GM23338 (cell line): ENCODE measurements at regions not wholly inside any gene's neighbourhood (a gene's known extent, or its start where the extent isn't known, plus 50 kb on each side); places are given as distances from the start of the nearest gene placed in this dataset.
A peak's percentile ranks its signal among the peaks of the same experiment; 100 is the strongest.

Experiments
- ATAC-seq: fragments of 200-7000 bp; cut with Tn5 transposase; 3 replicates; pipeline ENCODE4 v1.9.1; 2020
- DNase-seq: peaks from one replicate; pipeline ENCODE4 v3.0.0-alpha.2; 2015; ENCODE audit warnings: low spot score
- H2AFZ ChIP-seq: fragments of 200-600 bp; sonication (generic); 2 replicates; pipeline ENCODE4 v1.8.0; 2016; ENCODE audit warnings: antibody characterized with exemption, mild to moderate bottlenecking, moderate library complexity
- H3F3A ChIP-seq: fragments of 200-600 bp; sonication (generic); replicated peaks from 2 replicates; pipeline ENCODE4 v1.8.0; 2017; ENCODE audit warnings: antibody characterized with exemption, mixed run types, low read depth
- H3K27ac ChIP-seq: fragments of 200-600 bp; sonication (generic); 2 replicates; pipeline ENCODE4 v1.6.1; 2016; ENCODE audit warnings: low read depth
- H3K27me3 ChIP-seq: fragments of 200-600 bp; sonication (generic); 2 replicates; pipeline ENCODE4 v1.8.0; 2016; ENCODE audit warnings: mild to moderate bottlenecking, mixed run types, moderate library complexity; ENCODE audit not compliant: insufficient read depth
- H3K36me3 ChIP-seq: fragments of 200-600 bp; sonication (generic); 2 replicates; pipeline ENCODE4 v1.8.0; 2016; ENCODE audit warnings: mild to moderate bottlenecking; ENCODE audit not compliant: insufficient read depth
- H3K4me1 ChIP-seq: fragments of 200-600 bp; sonication (generic); 2 replicates; pipeline ENCODE4 v1.8.0; 2016; ENCODE audit warnings: mild to moderate bottlenecking, moderate library complexity; ENCODE audit not compliant: insufficient read depth
- H3K4me2 ChIP-seq: fragments of 200-600 bp; sonication (generic); 2 replicates; pipeline ENCODE4 v1.7.1; 2017; ENCODE audit warnings: mixed run types
- H3K4me3 ChIP-seq: fragments of 200-600 bp; sonication (generic); 2 replicates; pipeline ENCODE4 v1.6.1; 2016; ENCODE audit warnings: mixed run types
- H3K79me2 ChIP-seq: fragments of 200-600 bp; sonication (generic); replicated peaks from 2 replicates; pipeline ENCODE4 v1.8.0; 2017; ENCODE audit warnings: mild to moderate bottlenecking; ENCODE audit not compliant: insufficient read depth
- H3K9me2 ChIP-seq: fragments of 200-600 bp; sonication (generic); 2 replicates; pipeline ENCODE4 v1.8.0; 2017; ENCODE audit not compliant: insufficient read depth
- H4K20me1 ChIP-seq: fragments of 200-600 bp; sonication (generic); replicated peaks from 2 replicates; pipeline ENCODE4 v1.8.0; 2017; ENCODE audit warnings: mild to moderate bottlenecking; ENCODE audit not compliant: insufficient read depth
- H3K27ac Mint-ChIP-seq: 2 replicates; pipeline ENCODE4 v1.8.0; 2020; ENCODE audit warnings: inconsistent platforms, mild to moderate bottlenecking, moderate library complexity, mixed read lengths
- H3K27me3 Mint-ChIP-seq: 3 replicates; pipeline ENCODE4 v1.8.0; 2022; ENCODE audit warnings: low read depth, mild to moderate bottlenecking, moderate library complexity, mixed read lengths, inconsistent platforms; ENCODE audit not compliant: insufficient read depth, poor library complexity
- H3K36me3 Mint-ChIP-seq: 3 replicates; pipeline ENCODE4 v1.8.0; 2021; ENCODE audit warnings: low read depth, mild to moderate bottlenecking, inconsistent platforms, moderate library complexity, mixed read lengths
- H3K4me1 Mint-ChIP-seq: 3 replicates; pipeline ENCODE4 v1.8.0; 2020; ENCODE audit warnings: mild to moderate bottlenecking, inconsistent platforms, mixed read lengths
- H3K4me3 Mint-ChIP-seq: 3 replicates; pipeline ENCODE4 v1.8.0; 2021; ENCODE audit warnings: moderate library complexity, mild to moderate bottlenecking, inconsistent platforms, mixed read lengths
- H3K9me3 Mint-ChIP-seq: 3 replicates; pipeline ENCODE4 v1.8.0; 2020; ENCODE audit warnings: moderate library complexity, mild to moderate bottlenecking, inconsistent platforms, mixed read lengths
- CREB1 ChIP-seq: fragments of 250-450 bp; sonication (Bioruptor Pico); IDR thresholded peaks from 2 replicates; pipeline ENCODE4 v1.5.0; 2020; ENCODE audit warnings: low read depth, mild to moderate bottlenecking, moderate library complexity
- ETS1 ChIP-seq: IDR thresholded peaks from 2 replicates; pipeline ENCODE4 v1.6.1; 2016; ENCODE audit warnings: antibody characterized with exemption
- EZH2 ChIP-seq: fragments of 200-600 bp; sonication (generic); IDR thresholded peaks from one replicate; pipeline ENCODE4 v1.8.0; 2017; ENCODE audit warnings: antibody characterized with exemption, mild to moderate bottlenecking, low read depth; ENCODE audit not compliant: unreplicated experiment
- EZH2phosphoT487 ChIP-seq: fragments of 200-600 bp; sonication (generic); IDR thresholded peaks from one replicate; pipeline ENCODE4 v1.8.1; 2018; ENCODE audit warnings: antibody characterized with exemption; ENCODE audit not compliant: unreplicated experiment
- ZNF331 ChIP-seq: fragments of 250-450 bp; sonication (Bioruptor Pico); IDR thresholded peaks from 2 replicates; pipeline ENCODE4 v1.5.0; 2020; ENCODE audit warnings: low read depth, mild to moderate bottlenecking, moderate library complexity
- TF ChIP-seq, protein P1 (sequence below): IDR thresholded peaks from one replicate; pipeline ENCODE4 v1.6.1; 2018; ENCODE audit warnings: antibody characterized with exemption; ENCODE audit not compliant: unreplicated experiment

DNA sequence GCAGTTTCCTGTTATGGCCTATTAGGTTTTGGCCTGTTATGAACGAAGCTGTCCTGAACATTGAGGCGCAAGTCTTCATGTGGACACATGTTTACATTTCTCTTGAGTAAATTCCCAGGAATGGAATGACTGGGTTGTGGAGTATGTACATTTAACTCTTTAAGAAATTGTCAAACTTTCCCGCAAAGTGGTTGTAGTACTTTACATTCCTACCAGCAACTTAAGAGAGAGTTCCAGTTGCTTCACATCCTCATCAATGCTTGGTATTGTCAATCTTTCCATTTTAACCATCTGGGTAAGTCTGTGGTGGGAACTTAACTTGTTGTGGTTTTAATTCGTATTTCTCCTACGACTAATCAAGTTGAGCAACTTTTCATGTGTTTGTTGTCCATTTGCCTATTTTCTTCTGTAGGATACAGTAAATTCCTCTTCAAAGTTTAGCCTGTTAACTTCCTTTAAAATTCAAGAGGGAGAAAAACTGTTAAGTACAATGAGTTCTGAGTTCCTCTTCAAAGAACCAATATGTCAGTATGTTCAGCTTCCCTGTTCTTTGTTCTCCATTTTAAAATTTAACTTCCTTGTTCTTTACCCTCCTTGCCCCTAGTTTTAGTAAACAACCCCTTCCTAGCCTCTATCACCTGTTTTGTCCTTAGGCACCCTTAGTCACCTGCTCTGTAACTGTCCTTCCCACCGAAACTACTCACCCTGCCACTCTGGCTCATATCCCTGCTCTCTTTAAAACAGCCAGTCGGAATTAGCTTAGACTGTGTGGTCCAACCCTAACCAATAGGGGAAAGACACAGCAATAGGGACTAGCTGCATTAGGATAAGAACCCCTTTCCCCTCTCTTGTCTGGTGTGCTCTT, 74.0 kb downstream of the FAM241B start:
- H3K27ac Mint-ChIP-seq = no peak overlapping the region
- Histone ChIP-seq H3K4me1 (no peaks in the 10 kb centered on the region), H3K4me3 (no peak overlapping the region), H4K20me1 (no peaks in the 10 kb centered on the region), H3K9me2 (0 out of 2 replicates have a peak, but pooled peaks cover 5% of the 10 kb centered on the region), H3K79me2 (no peaks in the 10 kb centered on the region), H3K27ac (no peak overlapping the region), H3K4me2 (no peak overlapping the region), H3F3A (no peaks in the 10 kb centered on the region), H3K27me3 (no peaks in the 10 kb centered on the region), H3K36me3 (no peaks in the 10 kb centered on the region), H2AFZ (no peak overlapping the region)
- no peak overlapping the region for H3K4me3 Mint-ChIP-seq
- peaks cover 10% of the 10 kb centered on the region; the same call in 2 of the 3 replicates for H3K36me3 Mint-ChIP-seq
- ATAC-seq (no peak), DNase-seq (no peak)
- TF ChIP-seq CREB1 (no peak), EZH2 (no peak), EZH2phosphoT487 (no peak)
- TF ChIP-seq, protein P1, sequence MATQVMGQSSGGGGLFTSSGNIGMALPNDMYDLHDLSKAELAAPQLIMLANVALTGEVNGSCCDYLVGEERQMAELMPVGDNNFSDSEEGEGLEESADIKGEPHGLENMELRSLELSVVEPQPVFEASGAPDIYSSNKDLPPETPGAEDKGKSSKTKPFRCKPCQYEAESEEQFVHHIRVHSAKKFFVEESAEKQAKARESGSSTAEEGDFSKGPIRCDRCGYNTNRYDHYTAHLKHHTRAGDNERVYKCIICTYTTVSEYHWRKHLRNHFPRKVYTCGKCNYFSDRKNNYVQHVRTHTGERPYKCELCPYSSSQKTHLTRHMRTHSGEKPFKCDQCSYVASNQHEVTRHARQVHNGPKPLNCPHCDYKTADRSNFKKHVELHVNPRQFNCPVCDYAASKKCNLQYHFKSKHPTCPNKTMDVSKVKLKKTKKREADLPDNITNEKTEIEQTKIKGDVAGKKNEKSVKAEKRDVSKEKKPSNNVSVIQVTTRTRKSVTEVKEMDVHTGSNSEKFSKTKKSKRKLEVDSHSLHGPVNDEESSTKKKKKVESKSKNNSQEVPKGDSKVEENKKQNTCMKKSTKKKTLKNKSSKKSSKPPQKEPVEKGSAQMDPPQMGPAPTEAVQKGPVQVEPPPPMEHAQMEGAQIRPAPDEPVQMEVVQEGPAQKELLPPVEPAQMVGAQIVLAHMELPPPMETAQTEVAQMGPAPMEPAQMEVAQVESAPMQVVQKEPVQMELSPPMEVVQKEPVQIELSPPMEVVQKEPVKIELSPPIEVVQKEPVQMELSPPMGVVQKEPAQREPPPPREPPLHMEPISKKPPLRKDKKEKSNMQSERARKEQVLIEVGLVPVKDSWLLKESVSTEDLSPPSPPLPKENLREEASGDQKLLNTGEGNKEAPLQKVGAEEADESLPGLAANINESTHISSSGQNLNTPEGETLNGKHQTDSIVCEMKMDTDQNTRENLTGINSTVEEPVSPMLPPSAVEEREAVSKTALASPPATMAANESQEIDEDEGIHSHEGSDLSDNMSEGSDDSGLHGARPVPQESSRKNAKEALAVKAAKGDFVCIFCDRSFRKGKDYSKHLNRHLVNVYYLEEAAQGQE = no peak
- peaks cover 3% of the 10 kb centered on the region; the same call in 1 of the 3 replicates for H3K4me1 Mint-ChIP-seq
- H3K27me3 Mint-ChIP-seq = no peaks in the 10 kb centered on the region
- peaks cover 15% of the 10 kb centered on the region; the same call in 2 of the 3 replicates for H3K9me3 Mint-ChIP-seq

- Histone ChIP-seq H3K4me2 (no peak overlapping the region), H3K4me3 (no peak overlapping the region), H2AFZ (peak overlapping the region; percentile 59; the same call in 1 of the 2 replicates), H3K79me2 (no peaks in the 10 kb centered on the region), H4K20me1 (no peaks in the 10 kb centered on the region), H3K36me3 (no peaks in the 10 kb centered on the region), H3K9me2 (no peaks in the 10 kb centered on the region), H3K27me3 (no peaks in the 10 kb centered on the region), H3F3A (no peaks in the 10 kb centered on the region), H3K27ac (no peak overlapping the region), H3K4me1 (peaks cover 6% of the 10 kb centered on the region)
- no peak for DNase-seq
- peaks cover 17% of the 10 kb centered on the region for H3K4me1 Mint-ChIP-seq
- no peak overlapping the region for H3K4me3 Mint-ChIP-seq
- no peak for ATAC-seq
- peaks cover 5% of the 10 kb centered on the region for H3K27me3 Mint-ChIP-seq
- peaks cover 9% of the 10 kb centered on the region for H3K9me3 Mint-ChIP-seq
- peaks cover 8% of the 10 kb centered on the region; the same call in 2 of the 3 replicates for H3K36me3 Mint-ChIP-seq
- no peak overlapping the region for H3K27ac Mint-ChIP-seq
- TF ChIP-seq ETS1 (no peak), ZNF331 (CRISPR knock-in tag) (no peak), EZH2phosphoT487 (no peak)
- TF ChIP-seq, protein P1 = no peak
Measured at GRCh38 chr10:69709366-69709941, 79.4 kb downstream of the FAM241B start.
